Left ventricle myocardium inferior (tissue), 1 donor: ENCODE measurements at regions not wholly inside any gene's neighbourhood (a gene's known extent, or its start where the extent isn't known, plus 50 kb on each side); places are given as distances from the start of the nearest gene placed in this dataset.

ENCODE experiments used
- DNase-seq: peaks from one replicate; pipeline ENCODE4 v3.0.0-alpha.2; 2020
- H3K27ac ChIP-seq: fragments of 200-600 bp; replicated peaks from 2 replicates; pipeline ENCODE4 v1.8.0; 2021
- H3K27me3 ChIP-seq: fragments of 200-600 bp; 2 replicates; pipeline ENCODE4 v1.8.0; 2021; ENCODE audit warnings: low read depth
- H3K36me3 ChIP-seq: fragments of 200-600 bp; 2 replicates; pipeline ENCODE4 v1.8.0; 2021
- H3K4me1 ChIP-seq: fragments of 200-600 bp; 2 replicates; pipeline ENCODE4 v1.8.0; 2021
- H3K4me3 ChIP-seq: fragments of 200-600 bp; 2 replicates; pipeline ENCODE4 v1.8.0; 2021; ENCODE audit warnings: mild to moderate bottlenecking, moderate library complexity
- H3K9me3 ChIP-seq: fragments of 200-600 bp; replicated peaks from 2 replicates; pipeline ENCODE4 v1.8.0; 2021
- intact Hi-C: fragments of 100-400 bp; cut with micrococcal nuclease; formaldehyde crosslinking; loops from one replicate; pipeline ENCODE4 v1.11.0; 2022
- TF ChIP-seq, protein P1 (sequence below): fragments of 200-600 bp; IDR thresholded peaks from 2 replicates; pipeline ENCODE4 v1.8.0; 2021; ENCODE audit warnings: antibody characterized with exemption, mild to moderate bottlenecking, borderline replicate concordance
- donor health status: DM: no; HTN: yes; CAD: no; lungs with severe emphysema.

DNA sequence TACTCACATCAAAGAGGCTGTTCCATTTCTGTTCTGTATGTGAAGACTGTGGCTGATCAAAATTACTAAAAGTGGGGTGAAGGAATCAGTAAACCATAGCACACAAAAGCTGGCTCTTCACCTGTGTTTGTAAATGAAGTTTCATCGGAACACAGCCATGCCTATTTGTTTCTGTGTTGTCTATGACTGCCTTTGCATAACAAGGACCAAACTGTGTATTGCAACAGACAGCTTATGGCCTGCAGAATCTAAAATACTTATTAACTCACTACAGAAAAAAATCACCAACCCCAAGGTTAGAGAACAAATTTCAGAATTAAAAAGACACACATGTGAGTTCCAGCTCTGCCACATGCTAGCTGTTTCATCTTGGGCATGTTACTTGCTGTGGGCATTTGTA, 163.9 kb downstream of the LYPLAL1 start:
- no peak overlapping the region for H3K27ac ChIP-seq
- H3K9me3 ChIP-seq, result no peaks in the 10 kb centered on the region
- no peaks in the 10 kb centered on the region for H3K27me3 ChIP-seq
- no peaks in the 10 kb centered on the region for H3K4me1 ChIP-seq
- no peak overlapping the region for H3K4me3 ChIP-seq
- TF ChIP-seq, protein P1, sequence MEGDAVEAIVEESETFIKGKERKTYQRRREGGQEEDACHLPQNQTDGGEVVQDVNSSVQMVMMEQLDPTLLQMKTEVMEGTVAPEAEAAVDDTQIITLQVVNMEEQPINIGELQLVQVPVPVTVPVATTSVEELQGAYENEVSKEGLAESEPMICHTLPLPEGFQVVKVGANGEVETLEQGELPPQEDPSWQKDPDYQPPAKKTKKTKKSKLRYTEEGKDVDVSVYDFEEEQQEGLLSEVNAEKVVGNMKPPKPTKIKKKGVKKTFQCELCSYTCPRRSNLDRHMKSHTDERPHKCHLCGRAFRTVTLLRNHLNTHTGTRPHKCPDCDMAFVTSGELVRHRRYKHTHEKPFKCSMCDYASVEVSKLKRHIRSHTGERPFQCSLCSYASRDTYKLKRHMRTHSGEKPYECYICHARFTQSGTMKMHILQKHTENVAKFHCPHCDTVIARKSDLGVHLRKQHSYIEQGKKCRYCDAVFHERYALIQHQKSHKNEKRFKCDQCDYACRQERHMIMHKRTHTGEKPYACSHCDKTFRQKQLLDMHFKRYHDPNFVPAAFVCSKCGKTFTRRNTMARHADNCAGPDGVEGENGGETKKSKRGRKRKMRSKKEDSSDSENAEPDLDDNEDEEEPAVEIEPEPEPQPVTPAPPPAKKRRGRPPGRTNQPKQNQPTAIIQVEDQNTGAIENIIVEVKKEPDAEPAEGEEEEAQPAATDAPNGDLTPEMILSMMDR, result no peak
- intact Hi-C loops, result no loop called here
- DNase-seq, result no peak
- H3K36me3 ChIP-seq, result no peaks in the 10 kb centered on the region

DNA sequence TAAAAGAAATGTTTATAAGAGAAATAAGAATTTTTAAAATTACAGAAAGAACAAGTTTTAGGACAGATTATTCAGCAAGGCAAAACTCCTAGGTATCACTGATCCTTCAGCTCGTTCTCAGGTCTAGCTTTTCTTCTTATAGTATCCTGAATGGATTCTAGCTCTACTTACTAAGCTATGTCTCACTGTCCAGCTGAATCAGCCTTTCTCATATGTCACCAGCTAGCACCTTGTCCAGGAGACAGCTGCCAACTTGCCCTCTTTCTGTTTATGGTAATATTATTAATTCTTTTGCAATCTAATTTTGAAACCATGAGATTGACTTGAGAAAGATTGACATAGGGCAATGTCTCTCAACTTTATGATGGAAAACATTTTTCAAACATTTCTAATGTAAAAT, 159.9 kb downstream of the LYPLAL1 start:
- intact Hi-C loops, result no loop called here
- Histone ChIP-seq H3K9me3 (no peaks in the 10 kb centered on the region), H3K4me3 (no peak overlapping the region), H3K36me3 (no peaks in the 10 kb centered on the region), H3K27me3 (no peaks in the 10 kb centered on the region), H3K27ac (no peak overlapping the region), H3K4me1 (no peaks in the 10 kb centered on the region)
- TF ChIP-seq, protein P1, result no peak
- no peak for DNase-seq

DNA sequence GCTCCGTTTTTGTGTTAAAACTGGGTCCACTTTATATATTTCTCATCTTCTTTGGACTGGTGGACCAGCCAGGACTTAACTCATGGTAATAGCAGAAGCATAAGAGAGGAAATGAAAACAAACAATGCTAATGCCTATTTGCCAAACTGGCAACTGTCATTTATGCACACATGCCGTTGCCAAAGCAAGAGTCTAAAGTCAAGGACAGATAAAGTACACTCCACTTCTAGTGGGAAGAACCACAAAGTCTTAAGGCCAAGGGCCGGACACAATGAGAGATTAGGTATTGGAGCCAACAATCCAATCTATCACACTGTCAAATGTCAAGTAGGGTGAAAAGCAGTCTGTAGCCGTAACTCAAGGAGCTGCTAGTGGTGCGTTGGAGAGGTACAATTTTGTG, 157.7 kb downstream of the LYPLAL1 start:
- no peak overlapping the region for H3K4me3 ChIP-seq
- H3K4me1 ChIP-seq, result no peaks in the 10 kb centered on the region
- H3K27ac ChIP-seq, result no peak overlapping the region
- DNase-seq, result no peak
- H3K36me3 ChIP-seq, result peaks cover 15% of the 10 kb centered on the region
- no peaks in the 10 kb centered on the region for H3K9me3 ChIP-seq
- intact Hi-C loops, result no loop called here
- H3K27me3 ChIP-seq, result no peaks in the 10 kb centered on the region
- TF ChIP-seq, protein P1, result no peak

DNA sequence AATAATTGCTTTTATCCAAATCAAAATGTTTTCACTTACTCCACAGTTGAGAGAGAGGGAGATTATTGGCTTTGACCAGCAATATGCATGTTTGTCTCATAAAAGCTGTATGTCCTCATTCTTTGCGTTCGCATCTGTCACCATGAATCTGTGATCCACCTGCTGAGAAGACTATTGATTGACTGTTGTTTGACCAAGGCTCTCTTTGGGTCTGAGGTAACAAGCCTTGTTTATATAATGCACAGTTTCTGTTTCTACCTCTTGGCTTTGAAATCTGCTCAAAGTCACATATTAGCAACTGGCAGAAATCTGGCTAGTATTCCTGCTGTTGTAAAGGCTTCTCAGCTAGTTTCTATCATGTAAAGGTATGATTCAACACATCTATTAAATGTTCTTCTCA, 157.0 kb downstream of the LYPLAL1 start:
- Histone ChIP-seq H3K36me3 (peaks cover 15% of the 10 kb centered on the region), H3K27ac (no peak overlapping the region), H3K9me3 (no peaks in the 10 kb centered on the region), H3K4me1 (no peaks in the 10 kb centered on the region), H3K4me3 (no peak overlapping the region), H3K27me3 (no peaks in the 10 kb centered on the region)
- TF ChIP-seq, protein P1, result no peak
- intact Hi-C loops, result no loop called here
- DNase-seq, result no peak

DNA sequence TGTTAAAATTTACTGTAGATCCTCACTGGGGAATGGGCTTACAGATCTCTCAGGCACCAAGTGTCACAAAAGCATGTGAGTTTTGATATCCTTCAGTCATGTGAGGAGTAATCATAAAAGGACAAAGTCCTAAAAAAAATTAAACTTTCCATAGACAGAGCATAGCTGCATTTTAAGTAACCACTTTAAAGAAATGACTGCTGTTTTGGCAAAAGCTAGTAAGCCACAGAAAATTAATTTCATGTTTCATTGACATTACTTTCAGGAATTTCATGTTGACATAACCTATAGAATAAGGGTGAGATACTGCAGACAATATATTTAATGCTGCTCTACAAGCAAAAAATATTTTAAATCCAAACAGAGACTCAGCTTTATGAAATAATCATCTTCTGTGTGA, 156.3 kb downstream of the LYPLAL1 start:
- no peaks in the 10 kb centered on the region for H3K27me3 ChIP-seq
- no peaks in the 10 kb centered on the region for H3K4me1 ChIP-seq
- no peak overlapping the region for H3K4me3 ChIP-seq
- TF ChIP-seq, protein P1, result no peak
- DNase-seq, result no peak
- peaks cover 15% of the 10 kb centered on the region for H3K36me3 ChIP-seq
- no peak overlapping the region for H3K27ac ChIP-seq
- intact Hi-C loops, result no loop called here
- H3K9me3 ChIP-seq, result no peaks in the 10 kb centered on the region

DNA sequence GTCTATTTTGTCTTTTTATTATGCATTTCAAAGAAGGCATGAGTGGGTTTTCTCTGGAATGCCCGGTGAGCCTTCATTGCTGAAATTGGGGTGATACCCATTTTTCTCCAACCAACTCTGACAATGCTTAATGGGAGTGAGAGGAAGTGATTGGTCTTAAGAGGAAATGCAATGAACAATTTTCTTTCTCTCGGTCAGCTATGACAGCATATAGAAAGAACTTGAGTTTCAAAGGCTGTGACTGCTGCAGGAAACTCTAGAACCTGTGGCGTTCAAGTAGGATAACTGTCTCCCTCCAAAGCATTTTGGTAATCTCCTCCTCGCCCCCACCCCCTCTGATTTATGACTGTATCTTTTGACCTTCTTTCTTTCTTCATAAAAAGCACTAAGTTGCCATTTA, 155.9 kb downstream of the LYPLAL1 start:
- peaks cover 15% of the 10 kb centered on the region for H3K36me3 ChIP-seq
- no peak overlapping the region for H3K4me3 ChIP-seq
- no peak for DNase-seq
- no peak overlapping the region for H3K27ac ChIP-seq
- no peaks in the 10 kb centered on the region for H3K27me3 ChIP-seq
- intact Hi-C loops, result no loop called here
- H3K4me1 ChIP-seq, result no peaks in the 10 kb centered on the region
- H3K9me3 ChIP-seq, result no peaks in the 10 kb centered on the region
- TF ChIP-seq, protein P1, result no peak
